Upper lobe of left lung (tissue), 6 donors: ENCODE measurements at regions not wholly inside any gene's neighbourhood (a gene's known extent, or its start where the extent isn't known, plus 50 kb on each side); places are given as distances from the start of the nearest gene placed in this dataset.

Source experiments
- ATAC-seq, 2 donors: fragments of 200-7000 bp; cut with Tn5 transposase; one replicate each; pipeline ENCODE4 v1.9.1; 2022; ENCODE audit warnings: mild to moderate bottlenecking in 2 of 2, moderate library complexity in 2 of 2; ENCODE audit not compliant: low FRiP score in 2 of 2
- DNase-seq, 2 donors: peaks; one replicate each; pipeline ENCODE4 v3.0.0-alpha.2; 2019 to 2020
- H3K27ac ChIP-seq, 4 donors: fragments of 200-600 bp; sonication (generic); one replicate each; pipeline ENCODE4 v1.5.1; 2016 to 2019
- H3K27me3 ChIP-seq, 4 donors: fragments of 200-600 bp; sonication (generic); one replicate each; pipeline ENCODE4 v1.5.1; 2017 to 2019
- H3K36me3 ChIP-seq, 4 donors: fragments of 200-600 bp; sonication (generic); one replicate each; pipeline ENCODE4 v1.5.1; 2016 to 2019
- H3K4me1 ChIP-seq, 4 donors: fragments of 200-600 bp; sonication (generic); one replicate each; pipeline ENCODE4 v1.5.1; 2018 to 2019
- H3K4me3 ChIP-seq, 4 donors: fragments of 200-600 bp; sonication (generic); one replicate each; pipeline ENCODE4 v1.5.1; 2017 to 2019; ENCODE audit warnings: mild to moderate bottlenecking in 2 of 4, moderate library complexity in 1 of 4
- H3K9me3 ChIP-seq, 4 donors: fragments of 200-600 bp; sonication (generic); one replicate each; pipeline ENCODE4 v1.5.1; 2018 to 2019
- CTCF ChIP-seq, 6 experiments: fragments of 450-650 bp in 4 of 6; fragments of 200-600 bp in 2 of 6; sonication (generic) in 2 of 6; IDR thresholded peaks; one replicate each; pipeline ENCODE4 v1.5.1; 2016 to 2019; ENCODE audit warnings: antibody characterized with exemption in 6 of 6
- EP300 ChIP-seq, 4 donors: sonication (generic); formaldehyde crosslinking; IDR thresholded peaks; one replicate each; pipeline ENCODE4 v1.5.1; 2017; ENCODE audit warnings: antibody characterized with exemption in 4 of 4, control low read depth in 2 of 4
- POLR2A ChIP-seq, 4 donors: fragments of 450-650 bp; IDR thresholded peaks; one replicate each; pipeline ENCODE4 v1.5.1; 2016 to 2017; ENCODE audit warnings: antibody characterized with exemption in 4 of 4, mild to moderate bottlenecking in 2 of 4
- POLR2AphosphoS5 ChIP-seq, 2 donors: sonication (generic); formaldehyde crosslinking; IDR thresholded peaks; one replicate each; pipeline ENCODE4 v1.5.1; 2017; ENCODE audit warnings: antibody characterized with exemption in 2 of 2
- WGBS, 2 donors: methylation state at CpG; one replicate each; pipeline ENCODE4 v1.1.5; 2017 to 2018; 5-methylcytosine and 5-hydroxymethylcytosine counted together
- donor health status: DM: no; HTN: no; CAD: no; lungs with moderate emphysema.
- donor health status: DM: no; HTN: yes; CAD: no; lungs with severe emphysema.

GRCh38 chr4:17189401-17189720 is 290.9 kb upstream of the LDB2 start:
- WGBS, 2 donors: 70 to 77% methylated on average over 4 of the region's 4 CpGs
- no peak for DNase-seq
- Histone ChIP-seq H3K4me3 (no peak overlapping the region), H3K27me3 (no peaks in the 10 kb centered on the region), H3K27ac (no peak overlapping the region), H3K9me3 (no peaks in the 10 kb centered on the region), H3K36me3 (no peaks in the 10 kb centered on the region), H3K4me1 (peaks cover 0 to 3% (median 0%) of the 10 kb centered on the region in 4 donors)
- ATAC-seq: peak in 1 of 2 donors; percentile 68
- no peak for TF ChIP-seq POLR2AphosphoS5 (IDR thresholded peaks at IDR 0.05)
- TF ChIP-seq POLR2A (IDR thresholded peaks at IDR 0.05): no peak
- no peak for TF ChIP-seq EP300 (IDR thresholded peaks at IDR 0.05)
- no peak for TF ChIP-seq CTCF (IDR thresholded peaks at IDR 0.05)

- ATAC-seq (no peak), DNase-seq (no peak)
- no peaks in the 10 kb centered on the region for H3K9me3 ChIP-seq
- TF ChIP-seq EP300 (IDR thresholded peaks at IDR 0.05) (no peak), POLR2A (IDR thresholded peaks at IDR 0.05) (no peak), POLR2AphosphoS5 (IDR thresholded peaks at IDR 0.05) (no peak), CTCF (IDR thresholded peaks at IDR 0.05) (no peak)
- H3K4me1 ChIP-seq: peaks cover 0 to 3% (median 0%) of the 10 kb centered on the region in 4 donors
- H3K36me3 ChIP-seq: no peaks in the 10 kb centered on the region
- H3K27me3 ChIP-seq: no peaks in the 10 kb centered on the region
- WGBS, 2 donors: 80 to 89% methylated on average over 4 of the region's 4 CpGs
- H3K27ac ChIP-seq: no peak overlapping the region
- no peak overlapping the region for H3K4me3 ChIP-seq
Observed at GRCh38 chr4:17188547-17189400, 290.3 kb upstream of the LDB2 start.

DNA sequence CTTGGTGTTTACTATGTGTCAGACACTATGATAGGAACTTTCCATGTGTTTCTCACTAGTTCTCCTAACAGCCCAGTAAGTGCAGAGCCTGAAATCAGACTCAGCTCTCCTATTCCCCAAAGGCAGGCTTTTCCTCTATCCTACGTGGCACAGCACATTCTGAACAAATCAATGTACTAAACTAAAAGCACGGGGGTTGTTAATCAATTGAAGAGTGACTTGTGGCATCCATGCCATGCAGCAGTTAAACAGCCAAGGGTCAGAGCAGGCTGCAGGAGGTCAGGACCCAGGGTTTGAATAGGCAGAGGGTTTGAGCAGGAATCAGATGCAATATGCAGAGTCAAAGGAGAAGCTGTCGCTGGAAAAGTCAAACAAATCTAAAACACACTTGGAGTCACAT is 289.7 kb upstream of the LDB2 start:
- no peak for ATAC-seq
- no peaks in the 10 kb centered on the region for H3K27me3 ChIP-seq
- 35 to 51% methylated on average over 3 of the region's 3 CpGs for WGBS, 2 donors
- H3K4me1 ChIP-seq: peaks cover 0 to 3% (median 0%) of the 10 kb centered on the region in 4 donors
- no peaks in the 10 kb centered on the region for H3K36me3 ChIP-seq
- no peaks in the 10 kb centered on the region for H3K9me3 ChIP-seq
- no peak overlapping the region for H3K27ac ChIP-seq
- TF ChIP-seq CTCF (IDR thresholded peaks at IDR 0.05) (no peak), EP300 (IDR thresholded peaks at IDR 0.05) (no peak), POLR2A (IDR thresholded peaks at IDR 0.05) (no peak), POLR2AphosphoS5 (IDR thresholded peaks at IDR 0.05) (no peak)
- H3K4me3 ChIP-seq: no peak overlapping the region
- no peak for DNase-seq

DNA sequence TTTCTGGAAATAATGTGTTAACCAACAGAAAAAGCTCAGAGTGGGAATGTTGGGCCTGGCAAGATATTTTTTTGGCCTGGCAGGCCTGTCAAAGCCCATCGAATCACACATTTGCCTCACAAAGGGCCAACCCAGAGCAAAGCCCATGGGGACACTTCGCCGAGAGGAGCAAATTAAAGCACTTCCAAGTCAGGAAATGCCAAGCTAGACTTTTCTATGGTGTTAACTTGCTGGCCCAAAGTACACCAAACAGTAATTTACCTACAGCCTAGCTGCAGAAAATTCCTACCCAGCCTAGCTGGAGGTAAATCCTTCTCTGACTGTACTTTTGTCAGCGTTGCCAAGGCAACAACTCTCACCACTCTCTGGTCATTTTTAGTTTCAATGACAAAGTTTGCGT is 288.6 kb upstream of the LDB2 start:
- Histone ChIP-seq H3K4me1 (no peaks in the 10 kb centered on the region), H3K9me3 (no peaks in the 10 kb centered on the region), H3K27me3 (no peaks in the 10 kb centered on the region), H3K4me3 (no peak overlapping the region), H3K27ac (no peak overlapping the region), H3K36me3 (no peaks in the 10 kb centered on the region)
- TF ChIP-seq POLR2A (IDR thresholded peaks at IDR 0.05) (no peak), CTCF (IDR thresholded peaks at IDR 0.05) (no peak), EP300 (IDR thresholded peaks at IDR 0.05) (no peak), POLR2AphosphoS5 (IDR thresholded peaks at IDR 0.05) (no peak)
- WGBS, 2 donors: 72 to 75% methylated on average over 5 of the region's 5 CpGs
- DNase-seq (no peak), ATAC-seq (no peak)

- no peaks in the 10 kb centered on the region for H3K4me1 ChIP-seq
- WGBS, 2 donors: 61 to 72% methylated on average over 4 of the region's 4 CpGs
- ATAC-seq: no peak
- no peaks in the 10 kb centered on the region for H3K27me3 ChIP-seq
- no peak for DNase-seq
- H3K4me3 ChIP-seq: no peak overlapping the region
- TF ChIP-seq POLR2AphosphoS5 (IDR thresholded peaks at IDR 0.05): no peak
- TF ChIP-seq CTCF (IDR thresholded peaks at IDR 0.05): no peak
- H3K27ac ChIP-seq: no peak overlapping the region
- no peaks in the 10 kb centered on the region for H3K9me3 ChIP-seq
- H3K36me3 ChIP-seq: no peaks in the 10 kb centered on the region
Observed at GRCh38 chr4:17182888-17183287, 284.4 kb upstream of the LDB2 start.
